Kidney epithelial cell (primary cell): ENCODE measurements at regions not wholly inside any gene's neighbourhood (a gene's known extent, or its start where the extent isn't known, plus 50 kb on each side); places are given as distances from the start of the nearest gene placed in this dataset.

ENCODE experiments used
- DNase-seq: peaks from one replicate; pipeline ENCODE4 v3.0.0-alpha.2; 2010; ENCODE audit warnings: low read depth
- H3K27me3 ChIP-seq: 2 replicates; pipeline ENCODE4 v1.6.0; 2011; ENCODE audit warnings: low read length; ENCODE audit not compliant: control insufficient read depth, insufficient read depth
- H3K36me3 ChIP-seq: 2 replicates; pipeline ENCODE4 v1.5.1; 2011; ENCODE audit warnings: low read length; ENCODE audit not compliant: control insufficient read depth, insufficient read depth
- H3K4me3 ChIP-seq: 2 replicates; pipeline ENCODE4 v1.5.1; 2011; ENCODE audit warnings: low read depth, mild to moderate bottlenecking, control low read depth, low read length
- CTCF ChIP-seq: IDR thresholded peaks from 2 replicates; pipeline ENCODE4 v1.5.1; 2011; ENCODE audit warnings: mild to moderate bottlenecking, moderate library complexity, low read length, control low read depth, inconsistent platforms; ENCODE audit not compliant: insufficient read depth, poor library complexity, severe bottlenecking

DNA sequence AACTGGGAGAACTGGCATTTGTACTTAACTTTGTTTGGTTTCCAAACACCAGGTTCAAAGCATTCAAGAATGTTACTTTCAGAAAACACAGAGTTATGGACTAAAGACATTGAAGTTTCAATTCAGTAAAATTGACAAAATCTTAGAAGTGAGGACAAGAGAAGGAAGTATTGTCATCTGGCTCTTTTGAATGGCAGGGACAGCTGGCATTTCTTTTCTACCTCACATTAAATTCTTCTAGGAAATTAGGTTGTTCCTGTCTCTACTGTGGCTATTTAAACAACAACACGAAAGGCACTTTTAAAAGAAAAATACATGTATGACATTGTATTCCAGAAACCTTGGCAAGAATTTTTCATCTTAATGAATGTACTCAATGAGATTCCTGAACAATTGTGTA, 600.0 kb upstream of the CA10 start:
- DNase-seq: no peak
- H3K36me3 ChIP-seq: no peaks in the 10 kb centered on the region
- H3K27me3 ChIP-seq: no peaks in the 10 kb centered on the region
- TF ChIP-seq CTCF: no peak
- no peak overlapping the region for H3K4me3 ChIP-seq

DNA sequence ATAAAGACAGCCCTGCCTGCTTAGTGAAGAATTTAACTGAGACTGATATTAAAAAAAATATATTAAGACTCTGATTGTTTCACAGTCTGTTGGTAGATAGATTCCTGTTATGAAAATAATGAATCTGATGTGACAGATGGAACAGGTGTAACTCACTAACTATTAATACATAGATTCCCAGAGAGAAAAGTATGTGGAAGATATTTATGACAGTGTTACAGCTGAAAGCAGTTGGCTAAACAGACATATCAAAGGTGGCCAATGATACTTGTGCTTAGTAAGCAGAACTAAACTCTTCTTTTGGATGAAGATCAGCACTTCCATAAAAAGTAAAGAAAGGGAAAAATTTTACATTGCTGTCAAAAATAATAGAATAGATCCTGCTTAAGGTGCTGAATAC, 598.2 kb upstream of the CA10 start:
- Histone ChIP-seq H3K27me3 (no peaks in the 10 kb centered on the region), H3K36me3 (no peaks in the 10 kb centered on the region), H3K4me3 (no peak overlapping the region)
- no peak for DNase-seq
- no peak for TF ChIP-seq CTCF

GRCh38 chr17:52754838-52755237, 596.3 kb upstream of the CA10 start:
- no peak for TF ChIP-seq CTCF
- Histone ChIP-seq H3K36me3 (no peaks in the 10 kb centered on the region), H3K27me3 (no peaks in the 10 kb centered on the region), H3K4me3 (no peak overlapping the region)
- no peak for DNase-seq

DNA sequence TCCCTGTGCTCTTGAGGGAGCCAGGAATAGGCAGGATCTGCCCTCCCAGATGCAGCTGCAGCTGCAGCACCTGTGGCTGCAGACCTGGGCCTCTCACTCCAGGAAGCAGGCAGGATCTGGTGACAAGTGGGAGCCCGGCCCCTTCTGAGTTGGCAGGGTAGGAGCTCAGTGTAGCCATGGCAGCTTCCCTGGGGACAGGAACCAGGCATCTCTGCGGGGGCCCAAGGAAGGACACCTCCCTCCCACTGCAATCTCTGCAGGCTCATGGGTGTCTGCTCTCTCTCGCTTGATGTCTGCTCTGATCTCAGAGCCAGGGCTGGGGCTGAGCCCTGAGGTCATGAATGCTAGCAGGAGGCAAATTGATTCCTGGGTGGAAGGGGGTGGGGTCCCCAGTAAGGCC, 592.5 kb upstream of the CA10 start:
- TF ChIP-seq CTCF: no peak
- Histone ChIP-seq H3K4me3 (no peak overlapping the region), H3K27me3 (no peaks in the 10 kb centered on the region), H3K36me3 (no peaks in the 10 kb centered on the region)
- DNase-seq: no peak

DNA sequence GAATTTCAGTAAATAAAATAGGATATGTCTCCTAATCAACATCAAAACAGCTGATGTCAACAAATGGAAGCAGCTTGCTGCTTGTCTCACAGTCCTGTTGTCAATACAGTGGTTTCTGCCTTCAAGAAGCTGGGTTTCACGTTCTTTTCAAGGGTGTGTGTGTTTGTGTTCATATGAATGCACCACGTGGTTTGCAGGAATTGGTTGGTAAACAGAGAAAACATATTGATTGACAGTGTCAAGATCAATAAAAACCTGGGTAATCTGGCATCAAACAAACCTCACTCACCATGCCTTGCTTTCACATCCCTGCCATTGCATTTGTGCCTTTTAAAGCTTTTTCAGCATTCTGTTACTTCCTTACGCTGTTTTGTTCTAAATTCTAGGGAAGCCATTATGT, 585.7 kb upstream of the CA10 start:
- Histone ChIP-seq H3K36me3 (no peaks in the 10 kb centered on the region), H3K27me3 (no peaks in the 10 kb centered on the region), H3K4me3 (no peak overlapping the region)
- DNase-seq: no peak
- TF ChIP-seq CTCF: no peak

- H3K4me3 ChIP-seq: no peak overlapping the region
- no peaks in the 10 kb centered on the region for H3K27me3 ChIP-seq
- no peaks in the 10 kb centered on the region for H3K36me3 ChIP-seq
- DNase-seq: no peak
- no peak for TF ChIP-seq CTCF
Observed at GRCh38 chr17:52740006-52740405, 581.5 kb upstream of the CA10 start.
